ENCODE measurements at regions not wholly inside any gene's neighbourhood (a gene's known extent, or its start where the extent isn't known, plus 50 kb on each side); places are given as distances from the start of the nearest gene placed in this dataset.
"Not testable (repeated sequence)": the region's sequence is repeated elsewhere in the genome, so short reads cannot be mapped to it uniquely, and the experiment has no call there.

DNA sequence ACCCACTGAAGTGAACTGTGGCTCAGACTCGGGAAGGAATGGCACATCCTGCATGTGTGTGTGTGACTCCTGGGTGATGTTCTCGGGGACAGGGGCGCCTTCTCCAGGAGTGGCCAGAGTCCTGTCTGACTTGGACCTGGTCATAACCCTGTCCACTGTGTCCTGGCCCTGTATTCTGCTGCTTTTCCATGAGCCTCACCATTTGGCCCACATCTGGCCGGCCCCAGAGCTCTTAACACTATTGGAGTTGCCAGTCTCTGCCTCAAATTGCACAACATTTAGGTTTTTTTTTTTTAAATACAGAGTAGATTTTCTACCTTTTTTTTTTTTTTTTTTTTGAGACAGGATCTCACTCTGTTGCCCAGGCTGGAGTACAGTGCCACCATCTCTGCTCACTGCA is 278.3 kb upstream of the TUT7 start:
- ATAC-seq (no peak), DNase-seq (no peak)
- H3K4me1 Mint-ChIP-seq = no peaks in the 10 kb centered on the region
- H3K27ac Mint-ChIP-seq = no peak overlapping the region
- no peaks in the 10 kb centered on the region for H3K36me3 Mint-ChIP-seq (ENCODE audit: low read depth)
- peaks cover 15% of the 10 kb centered on the region for H3K27me3 Mint-ChIP-seq
- no peak overlapping the region for H3K4me3 Mint-ChIP-seq
- H3K9me3 Mint-ChIP-seq = no peaks in the 10 kb centered on the region

DNA sequence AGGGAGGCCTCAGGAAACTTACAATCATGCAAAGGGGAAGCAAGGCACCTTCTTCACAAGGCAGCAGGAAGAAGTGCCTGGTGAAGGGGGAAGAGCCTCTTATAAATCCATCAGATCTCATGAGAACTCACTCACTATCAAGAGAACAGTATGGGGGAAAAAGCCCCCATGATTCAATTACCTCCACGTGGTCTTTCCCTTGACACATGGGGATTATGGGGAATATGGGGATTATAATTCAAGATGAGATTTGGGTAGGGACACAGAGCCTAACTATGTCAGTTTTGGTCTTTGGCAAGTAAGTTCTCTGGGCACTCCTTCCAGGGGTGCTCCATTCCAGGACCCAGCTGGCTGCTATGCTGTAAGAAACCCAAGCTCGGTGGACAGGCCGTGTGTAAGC is 275.3 kb upstream of the TUT7 start:
- DNase-seq (no peak), ATAC-seq (no peak)
- no peaks in the 10 kb centered on the region for H3K4me1 Mint-ChIP-seq
- no peaks in the 10 kb centered on the region for H3K36me3 Mint-ChIP-seq (ENCODE audit: low read depth)
- H3K4me3 Mint-ChIP-seq = no peak overlapping the region
- H3K27me3 Mint-ChIP-seq = peaks cover 2% of the 10 kb centered on the region
- no peaks in the 10 kb centered on the region for H3K9me3 Mint-ChIP-seq
- H3K27ac Mint-ChIP-seq = no peak overlapping the region

DNA sequence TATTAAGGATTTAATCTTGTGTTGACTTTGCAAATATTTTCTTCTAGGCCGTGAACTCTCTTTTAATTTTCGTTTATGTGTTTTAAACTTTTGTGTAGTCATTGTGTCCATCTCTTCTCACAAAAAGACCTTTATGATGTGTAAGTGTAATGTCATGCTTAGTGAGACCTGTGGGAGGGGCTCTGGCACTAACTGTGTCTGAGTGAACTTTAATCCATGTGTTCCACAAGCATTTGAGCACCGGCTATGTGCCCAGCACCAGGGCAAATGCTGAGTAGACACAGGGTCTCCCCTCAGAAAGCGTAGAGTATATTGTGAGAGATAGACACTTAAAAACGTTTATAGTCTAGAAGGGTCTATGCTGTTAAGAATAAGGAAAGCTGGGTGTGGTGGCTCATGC is 272.6 kb upstream of the TUT7 start:
- no peaks in the 10 kb centered on the region for H3K36me3 Mint-ChIP-seq (ENCODE audit: low read depth)
- no peaks in the 10 kb centered on the region for H3K4me1 Mint-ChIP-seq
- DNase-seq (no peak), ATAC-seq (no peak)
- H3K27ac Mint-ChIP-seq = no peak overlapping the region
- H3K27me3 Mint-ChIP-seq = no peaks in the 10 kb centered on the region
- no peak overlapping the region for H3K4me3 Mint-ChIP-seq
- no peaks in the 10 kb centered on the region for H3K9me3 Mint-ChIP-seq

DNA sequence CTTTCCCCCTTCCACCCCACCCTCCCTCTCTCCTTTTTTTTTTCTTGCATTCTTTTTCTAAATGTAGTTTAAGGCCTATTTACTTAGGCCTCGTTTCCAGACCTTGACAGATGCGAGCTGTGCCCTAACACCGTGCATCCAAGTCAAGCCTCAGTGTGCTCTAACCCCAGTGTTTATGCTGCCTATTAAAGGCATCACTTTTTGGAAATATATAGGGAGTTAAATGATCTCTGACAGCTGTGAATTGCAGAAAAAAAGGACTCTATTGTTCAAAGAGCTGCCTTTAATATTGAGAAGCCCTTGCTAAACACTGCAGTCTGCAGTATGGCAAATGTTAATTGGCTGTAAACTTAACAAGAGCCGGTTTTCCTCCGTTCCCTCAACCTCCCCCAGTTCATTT is 270.4 kb upstream of the TUT7 start:
- H3K27ac Mint-ChIP-seq = no peak overlapping the region
- no peak overlapping the region for H3K4me3 Mint-ChIP-seq
- ATAC-seq (no peak), DNase-seq (no peak)
- H3K4me1 Mint-ChIP-seq = no peaks in the 10 kb centered on the region
- no peaks in the 10 kb centered on the region for H3K9me3 Mint-ChIP-seq
- H3K27me3 Mint-ChIP-seq = no peaks in the 10 kb centered on the region
- no peaks in the 10 kb centered on the region for H3K36me3 Mint-ChIP-seq (ENCODE audit: low read depth)

DNA sequence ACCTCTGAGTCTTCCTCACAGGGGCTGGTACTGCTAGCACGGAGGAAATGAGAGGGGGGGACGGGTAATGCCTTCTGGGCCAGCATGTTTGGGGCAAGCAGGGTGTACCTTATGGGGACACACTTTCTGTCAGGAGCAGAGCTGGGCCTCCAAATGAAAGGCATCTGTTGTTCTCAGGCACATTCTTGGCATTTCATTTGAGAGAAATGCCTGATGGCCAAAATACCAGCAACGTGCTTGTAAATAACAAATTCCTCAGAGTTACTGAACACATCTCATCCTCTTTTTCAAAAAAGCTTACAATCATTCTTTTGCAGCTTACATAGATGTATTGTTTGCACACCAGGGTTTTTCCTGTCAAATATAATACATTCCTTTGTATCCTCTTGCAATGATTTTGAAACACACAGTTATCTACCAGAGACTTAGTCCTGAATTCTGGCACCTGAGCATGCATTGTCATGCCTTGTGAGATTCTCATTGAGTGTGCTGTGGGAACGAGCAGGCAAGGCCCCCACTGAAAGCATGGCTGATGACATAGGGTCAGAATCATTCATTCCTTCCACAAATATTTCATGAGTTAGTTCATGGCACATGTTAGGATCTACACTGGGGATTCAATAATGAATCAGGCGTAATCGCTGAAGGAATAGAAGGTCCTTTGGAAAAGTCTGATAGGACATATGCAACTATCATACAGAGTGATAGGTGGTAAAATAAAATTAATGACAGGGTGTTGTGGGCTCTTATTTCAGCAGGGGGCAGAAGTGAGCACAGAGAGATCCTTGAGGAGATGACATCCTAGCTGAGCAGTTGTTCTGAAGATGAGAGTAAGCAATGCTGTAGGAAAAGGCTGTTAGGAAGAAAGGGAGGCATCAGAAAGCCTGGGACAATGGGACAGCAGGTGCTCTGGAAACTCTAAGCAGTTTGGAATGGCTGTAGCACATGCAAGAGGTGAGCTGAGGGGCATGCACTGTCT is 260.9 kb upstream of the TUT7 start:
- ATAC-seq (no peak), DNase-seq (peak; percentile 12)
- peaks cover 6% of the 10 kb centered on the region for H3K27me3 Mint-ChIP-seq
- H3K4me1 Mint-ChIP-seq = no peaks in the 10 kb centered on the region
- H3K4me3 Mint-ChIP-seq = no peak overlapping the region
- H3K27ac Mint-ChIP-seq = no peak overlapping the region
- no peaks in the 10 kb centered on the region for H3K9me3 Mint-ChIP-seq
- no peaks in the 10 kb centered on the region for H3K36me3 Mint-ChIP-seq (ENCODE audit: low read depth)

DNA sequence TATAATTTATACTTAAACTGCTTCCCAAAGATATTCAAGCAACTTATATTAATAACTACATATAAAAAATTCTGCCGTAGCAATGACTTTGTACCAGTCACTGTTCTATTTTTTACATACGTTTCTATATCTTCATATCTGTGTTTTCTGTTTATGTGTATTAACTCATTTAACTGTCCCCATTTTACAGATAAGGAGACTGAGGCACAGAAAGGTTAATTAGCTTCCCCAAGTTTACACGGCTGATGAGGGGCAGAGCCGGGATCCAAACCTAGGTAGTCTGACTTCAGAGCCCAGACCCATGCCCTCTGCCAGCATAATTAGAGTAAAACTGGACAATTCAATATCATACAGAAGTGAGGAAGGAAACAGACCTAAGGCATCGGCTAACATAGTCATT is 259.7 kb upstream of the TUT7 start:
- Mint-ChIP-seq H3K27me3 (peaks cover 6% of the 10 kb centered on the region), H3K4me1 (no peaks in the 10 kb centered on the region), H3K9me3 (no peaks in the 10 kb centered on the region), H3K27ac (no peak overlapping the region), H3K4me3 (no peak overlapping the region), H3K36me3 (ENCODE audit: low read depth) (no peaks in the 10 kb centered on the region)
- DNase-seq = no peak
- no peak for ATAC-seq

DNA sequence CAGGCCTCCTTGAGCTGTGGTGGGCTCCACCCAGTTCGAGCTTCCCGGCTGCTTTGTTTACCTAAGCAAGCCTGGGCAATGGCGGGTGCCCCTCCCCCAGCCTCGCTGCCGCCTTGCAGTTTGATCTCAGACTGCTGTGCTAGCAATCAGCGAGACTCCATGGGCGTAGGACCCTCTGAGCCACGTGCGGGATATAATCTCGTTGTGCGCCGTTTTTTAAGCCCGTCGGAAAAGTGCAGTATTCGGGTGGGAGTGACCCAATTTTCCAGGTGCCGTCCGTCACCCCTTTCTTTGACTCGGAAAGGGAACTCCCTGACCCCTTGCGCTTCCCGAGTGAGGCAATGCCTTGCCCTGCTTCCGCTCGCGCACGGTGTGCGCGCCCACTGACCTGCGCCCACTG is 257.3 kb upstream of the TUT7 start:
- not testable (repeated sequence) for H3K9me3 Mint-ChIP-seq; H3K4me3 Mint-ChIP-seq; H3K36me3 Mint-ChIP-seq (ENCODE audit: low read depth); DNase-seq; ATAC-seq; H3K27me3 Mint-ChIP-seq; H3K4me1 Mint-ChIP-seq; H3K27ac Mint-ChIP-seq

DNA sequence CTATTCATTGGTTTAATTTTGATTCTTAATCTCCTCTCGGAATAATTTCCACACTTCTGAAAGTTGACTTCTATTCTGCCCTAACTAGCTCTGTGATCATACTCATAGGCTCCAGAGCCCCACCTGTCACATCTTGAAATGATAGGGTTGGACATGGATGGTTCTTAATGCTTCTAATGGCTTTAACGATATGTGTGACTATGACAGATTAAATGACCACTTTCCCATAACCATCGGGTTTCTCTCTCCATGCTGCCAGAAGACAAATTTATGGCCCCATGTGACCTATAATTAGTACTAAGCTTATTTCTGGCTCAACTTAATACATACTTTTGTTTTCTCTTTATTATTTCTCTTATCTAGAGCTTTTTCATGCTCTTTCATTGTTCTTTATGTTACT is 251.1 kb upstream of the TUT7 start:
- no peak for ATAC-seq
- no peak overlapping the region for H3K4me3 Mint-ChIP-seq
- no peak for DNase-seq
- H3K9me3 Mint-ChIP-seq = no peaks in the 10 kb centered on the region
- H3K4me1 Mint-ChIP-seq = no peaks in the 10 kb centered on the region
- peaks cover 8% of the 10 kb centered on the region for H3K27me3 Mint-ChIP-seq
- H3K36me3 Mint-ChIP-seq (ENCODE audit: low read depth) = no peaks in the 10 kb centered on the region
- no peak overlapping the region for H3K27ac Mint-ChIP-seq

DNA sequence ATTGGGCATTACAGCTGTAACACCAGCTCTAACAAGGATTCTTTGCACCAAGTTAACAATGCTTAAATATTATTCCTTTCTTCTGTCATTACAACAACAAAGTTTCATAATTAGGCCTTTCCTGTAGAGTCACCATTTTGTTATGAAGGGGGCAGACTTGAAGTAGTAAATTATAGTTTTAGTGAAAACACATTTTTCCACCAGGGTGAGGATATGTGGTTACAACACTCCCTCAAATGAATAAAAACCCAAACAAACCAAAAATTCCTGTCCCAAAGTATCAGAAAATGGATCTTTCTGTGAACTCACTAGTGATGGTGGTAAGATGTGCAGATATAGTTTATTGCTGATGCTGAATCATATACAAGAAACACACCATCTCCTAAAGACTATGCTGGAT is 250.5 kb upstream of the TUT7 start:
- H3K4me3 Mint-ChIP-seq = no peak overlapping the region
- no peaks in the 10 kb centered on the region for H3K4me1 Mint-ChIP-seq
- H3K36me3 Mint-ChIP-seq (ENCODE audit: low read depth) = no peaks in the 10 kb centered on the region
- no peak for DNase-seq
- H3K27me3 Mint-ChIP-seq = peaks cover 11% of the 10 kb centered on the region
- no peak for ATAC-seq
- H3K9me3 Mint-ChIP-seq = no peaks in the 10 kb centered on the region
- no peak overlapping the region for H3K27ac Mint-ChIP-seq

DNA sequence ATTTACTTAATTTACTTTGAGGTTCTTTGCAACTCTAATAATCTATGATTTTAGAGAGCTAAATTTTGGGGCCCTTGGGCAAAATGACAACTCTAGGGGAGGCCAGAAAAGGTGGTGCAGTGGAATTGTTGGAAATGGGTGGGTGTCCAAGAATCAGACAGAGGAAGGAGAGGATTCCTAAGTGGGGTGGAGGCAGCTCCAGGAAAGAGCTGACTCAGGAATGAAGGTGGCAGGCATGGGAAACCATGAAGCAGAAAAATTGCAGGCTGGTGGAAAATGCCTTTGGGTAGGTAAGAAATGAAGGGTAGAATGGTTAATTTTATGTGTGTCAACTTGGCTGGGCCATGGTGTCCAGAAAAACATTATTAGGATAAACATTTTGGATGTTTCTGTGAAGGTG is 248.5 kb upstream of the TUT7 start:
- Mint-ChIP-seq H3K9me3 (no peaks in the 10 kb centered on the region), H3K4me1 (no peaks in the 10 kb centered on the region), H3K27ac (no peak overlapping the region), H3K4me3 (no peak overlapping the region), H3K27me3 (peaks cover 13% of the 10 kb centered on the region), H3K36me3 (ENCODE audit: low read depth) (no peaks in the 10 kb centered on the region)
- no peak for ATAC-seq
- DNase-seq = no peak

DNA sequence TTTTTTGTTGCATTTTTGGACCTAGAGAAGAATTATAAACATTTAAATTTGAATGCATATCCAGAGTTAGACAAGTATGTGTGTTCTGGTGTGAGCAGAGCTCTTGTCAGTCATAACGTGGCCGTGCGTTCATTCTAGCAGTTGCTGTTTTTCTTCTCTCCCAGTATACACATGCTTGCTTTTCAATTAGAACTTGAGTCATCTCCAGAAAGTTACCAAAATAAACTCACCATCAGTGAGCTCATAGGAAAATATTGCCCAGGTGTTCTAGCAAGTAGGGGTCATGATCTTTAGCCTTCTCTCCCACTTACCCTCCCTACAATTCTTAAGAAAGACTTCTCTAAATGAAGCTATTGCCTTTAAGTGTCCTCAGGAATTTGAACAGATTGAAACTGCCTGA is 247.5 kb upstream of the TUT7 start:
- Mint-ChIP-seq H3K4me3 (no peak overlapping the region), H3K27me3 (peaks cover 15% of the 10 kb centered on the region)
- no peak for DNase-seq

DNA sequence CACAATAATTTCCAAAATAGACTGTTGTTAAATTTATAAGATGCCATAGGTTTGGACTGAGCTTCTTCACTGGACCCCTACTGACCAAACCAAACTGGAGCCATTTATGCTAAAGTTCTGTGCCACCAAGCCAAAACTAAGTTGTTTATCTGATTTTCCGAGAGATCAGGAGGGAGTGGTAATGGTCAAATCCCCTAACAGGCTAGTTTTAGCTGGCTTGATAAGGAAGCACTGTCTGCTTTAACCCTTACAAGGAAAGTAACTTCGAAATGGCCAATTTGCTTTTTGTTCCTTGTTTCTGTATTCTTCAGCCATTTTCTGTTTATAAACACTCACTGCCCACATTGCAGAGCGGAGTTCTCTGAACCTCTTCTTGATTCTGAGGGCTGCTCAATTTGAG is 246.8 kb upstream of the TUT7 start:
- ATAC-seq (no peak), DNase-seq (no peak)
- Mint-ChIP-seq H3K9me3 (no peaks in the 10 kb centered on the region), H3K27ac (no peak overlapping the region), H3K4me3 (no peak overlapping the region), H3K27me3 (peaks cover 18% of the 10 kb centered on the region), H3K36me3 (ENCODE audit: low read depth) (no peaks in the 10 kb centered on the region), H3K4me1 (no peaks in the 10 kb centered on the region)

More for the DNA sequence above, 247.5 kb upstream of the TUT7 start:
- ATAC-seq = no peak
- Mint-ChIP-seq H3K4me1 (no peaks in the 10 kb centered on the region), H3K9me3 (no peaks in the 10 kb centered on the region), H3K36me3 (ENCODE audit: low read depth) (no peaks in the 10 kb centered on the region), H3K27ac (no peak overlapping the region)

DNA sequence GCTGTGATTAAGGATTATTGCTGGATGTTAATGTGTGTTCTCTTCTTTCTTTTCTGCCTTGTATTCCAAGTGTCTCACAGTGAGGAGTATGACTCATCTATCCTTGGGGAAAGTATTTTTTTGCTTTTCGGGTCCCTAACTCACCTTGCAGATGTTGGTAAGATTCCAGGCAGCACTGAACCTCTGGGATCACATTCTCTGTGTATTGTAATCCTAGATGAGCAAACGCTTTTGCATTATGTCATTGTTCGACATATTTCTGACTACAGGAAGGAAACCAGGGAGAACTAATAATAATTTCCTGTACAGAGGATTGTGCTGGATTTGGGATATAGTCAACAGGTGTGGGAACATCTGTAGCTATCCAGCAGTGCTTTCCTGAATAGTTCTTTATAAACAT is 246.1 kb upstream of the TUT7 start:
- no peak for ATAC-seq
- Mint-ChIP-seq H3K27ac (no peak overlapping the region), H3K27me3 (peaks cover 18% of the 10 kb centered on the region), H3K9me3 (no peaks in the 10 kb centered on the region), H3K4me1 (no peaks in the 10 kb centered on the region), H3K4me3 (no peak overlapping the region), H3K36me3 (ENCODE audit: low read depth) (no peaks in the 10 kb centered on the region)
- DNase-seq = no peak

DNA sequence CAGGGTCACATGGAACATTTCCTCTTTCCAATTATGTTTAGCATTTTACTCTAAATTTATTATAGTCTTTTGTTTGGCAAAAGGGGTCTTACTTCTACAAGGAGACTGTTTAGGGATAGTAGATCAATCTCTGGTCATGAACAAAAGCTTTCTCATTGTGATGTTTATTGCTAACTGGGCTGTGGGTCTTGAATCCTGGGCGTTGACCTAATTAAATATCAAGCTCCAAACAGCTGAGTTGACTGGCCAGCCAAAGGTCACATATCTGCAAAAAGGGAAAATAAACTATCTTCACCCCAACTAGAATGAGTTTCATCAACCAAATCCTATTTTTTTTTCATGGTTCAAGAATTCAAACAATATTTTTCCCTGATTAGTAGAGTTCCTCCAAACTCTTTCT is 245.4 kb upstream of the TUT7 start:
- peaks cover 18% of the 10 kb centered on the region for H3K27me3 Mint-ChIP-seq
- no peaks in the 10 kb centered on the region for H3K4me1 Mint-ChIP-seq
- H3K4me3 Mint-ChIP-seq = no peak overlapping the region
- H3K36me3 Mint-ChIP-seq (ENCODE audit: low read depth) = no peaks in the 10 kb centered on the region
- no peak for ATAC-seq
- no peaks in the 10 kb centered on the region for H3K9me3 Mint-ChIP-seq
- no peak overlapping the region for H3K27ac Mint-ChIP-seq
- DNase-seq = no peak

DNA sequence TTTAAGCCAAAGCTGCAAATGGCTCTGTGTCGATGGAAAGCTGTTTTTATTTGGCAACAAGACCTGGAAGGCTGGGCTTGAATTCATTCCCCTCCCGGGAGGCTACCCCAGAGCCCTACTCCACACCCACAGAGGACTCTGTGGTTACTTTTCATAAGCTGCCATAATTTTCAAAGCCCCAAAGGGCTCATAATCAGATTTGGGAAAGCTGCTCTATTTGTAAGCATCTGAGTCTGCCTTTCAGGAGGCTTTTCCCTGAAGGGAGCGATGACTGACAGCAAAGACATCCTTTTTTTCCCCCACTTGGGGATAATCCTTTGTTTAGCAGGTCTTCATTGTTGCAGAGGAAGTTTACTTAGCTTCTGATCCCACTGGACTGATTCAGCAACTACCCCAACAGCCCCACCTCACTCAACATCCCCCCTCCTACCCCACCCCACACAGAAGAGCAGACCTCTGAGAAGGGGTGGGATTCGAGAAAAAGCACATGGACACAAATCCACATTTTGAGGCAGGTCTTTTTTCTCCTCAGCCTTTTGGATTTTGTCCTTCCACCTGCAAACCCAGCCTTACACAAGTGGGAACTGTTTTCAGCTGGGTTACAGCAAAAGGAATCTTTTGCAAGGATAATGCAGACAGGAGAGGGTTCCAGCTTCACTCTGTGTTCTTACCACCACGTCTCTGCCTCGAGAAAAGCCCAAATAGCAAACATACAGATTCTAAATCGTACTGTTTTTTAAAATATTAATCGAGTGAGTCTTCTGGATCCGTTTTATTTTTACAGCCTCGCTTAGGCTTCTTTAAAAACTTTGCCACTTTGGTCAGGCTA is 244.4 kb upstream of the TUT7 start:
- H3K27me3 Mint-ChIP-seq = peaks cover 18% of the 10 kb centered on the region
- no peak for ATAC-seq
- no peaks in the 10 kb centered on the region for H3K4me1 Mint-ChIP-seq

More for the DNA sequence above, 244.4 kb upstream of the TUT7 start:
- no peak for DNase-seq
- no peaks in the 10 kb centered on the region for H3K9me3 Mint-ChIP-seq
- no peak overlapping the region for H3K27ac Mint-ChIP-seq
- H3K4me3 Mint-ChIP-seq = no peak overlapping the region
- no peaks in the 10 kb centered on the region for H3K36me3 Mint-ChIP-seq (ENCODE audit: low read depth)

Measured in activated naive CD8-positive, alpha-beta T cell treated with anti-CD3 and anti-CD28 coated beads, Interleukin-2, amount 50 U/mL, for 24 hours (primary cell).